ENCODE measurements at regions not wholly inside any gene's neighbourhood (a gene's known extent, or its start where the extent isn't known, plus 50 kb on each side); places are given as distances from the start of the nearest gene placed in this dataset.

- no peak for TF ChIP-seq EZH2 (IDR thresholded peaks at IDR 0.05)
- no peak for TF ChIP-seq CTCF (IDR thresholded peaks at IDR 0.05)
- TF ChIP-seq EZH2phosphoT487 (IDR thresholded peaks at IDR 0.05) = no peak
Measured at GRCh38 chr5:58381566-58381965, 78.3 kb downstream of the PLK2 start.
